Smooth muscle cell (in vitro differentiated cells): ENCODE measurements at regions not wholly inside any gene's neighbourhood (a gene's known extent, or its start where the extent isn't known, plus 50 kb on each side); places are given as distances from the start of the nearest gene placed in this dataset.
"Not testable (repeated sequence)": the region's sequence is repeated elsewhere in the genome, so short reads cannot be mapped to it uniquely, and the experiment has no call there.

Source experiments
- DNase-seq: peaks from one replicate; lab custom pipeline; 2025; ENCODE audit not compliant: unreplicated experiment; lab: John Stamatoyannopoulos, UW
- H2AFZ ChIP-seq: fragments of 200-600 bp; sonication (generic); 2 replicates; pipeline ENCODE4 v1.6.0; 2016; ENCODE audit warnings: antibody characterized with exemption, low read depth, mild to moderate bottlenecking
- H3F3A ChIP-seq: fragments of 200-600 bp; sonication (generic); 2 replicates; pipeline ENCODE4 v1.6.0; 2017; ENCODE audit warnings: antibody characterized with exemption, low read depth
- H3K27ac ChIP-seq: fragments of 200-600 bp; sonication (generic); 2 replicates; pipeline ENCODE4 v1.5.1; 2016; ENCODE audit warnings: low read depth, mild to moderate bottlenecking
- H3K27me3 ChIP-seq: fragments of 200-600 bp; sonication (generic); 2 replicates; pipeline ENCODE4 v1.6.1; 2016; ENCODE audit warnings: low read depth, mild to moderate bottlenecking
- H3K36me3 ChIP-seq: fragments of 200-600 bp; sonication (generic); 2 replicates; pipeline ENCODE4 v1.5.1; 2016; ENCODE audit warnings: low read depth
- H3K4me1 ChIP-seq: fragments of 200-600 bp; sonication (generic); 2 replicates; pipeline ENCODE4 v1.5.1; 2016; ENCODE audit warnings: low read depth
- H3K4me2 ChIP-seq: fragments of 200-600 bp; sonication (generic); 2 replicates; pipeline ENCODE4 v1.6.0; 2016; ENCODE audit warnings: mild to moderate bottlenecking
- H3K4me3 ChIP-seq: fragments of 200-600 bp; sonication (generic); 2 replicates; pipeline ENCODE4 v1.5.1; 2016; ENCODE audit warnings: mild to moderate bottlenecking
- H3K79me2 ChIP-seq: fragments of 200-600 bp; sonication (generic); 2 replicates; pipeline ENCODE4 v1.6.0; 2016; ENCODE audit warnings: low read depth, mild to moderate bottlenecking
- H3K9ac ChIP-seq: fragments of 200-600 bp; sonication (generic); 2 replicates; pipeline ENCODE4 v1.6.0; 2016; ENCODE audit warnings: low read depth
- H3K9me3 ChIP-seq: fragments of 200-600 bp; sonication (generic); replicated peaks from 2 replicates; pipeline ENCODE4 v1.5.1; 2016; ENCODE audit warnings: low read depth
- H4K20me1 ChIP-seq: fragments of 200-600 bp; sonication (generic); 2 replicates; pipeline ENCODE4 v1.6.0; 2016; ENCODE audit warnings: low read depth
- CTCF ChIP-seq: fragments of 200-600 bp; sonication (generic); IDR thresholded peaks from 2 replicates; pipeline ENCODE4 v1.5.1; 2017; ENCODE audit warnings: borderline replicate concordance, mild to moderate bottlenecking, antibody characterized with exemption; ENCODE audit not compliant: insufficient read depth, poor library complexity, severe bottlenecking
- WGBS: methylation state at CpG from one replicate; pipeline ENCODE4 v1.1.7; 2016; ENCODE audit warnings: low lambda C conversion rate; 5-methylcytosine and 5-hydroxymethylcytosine counted together

DNA sequence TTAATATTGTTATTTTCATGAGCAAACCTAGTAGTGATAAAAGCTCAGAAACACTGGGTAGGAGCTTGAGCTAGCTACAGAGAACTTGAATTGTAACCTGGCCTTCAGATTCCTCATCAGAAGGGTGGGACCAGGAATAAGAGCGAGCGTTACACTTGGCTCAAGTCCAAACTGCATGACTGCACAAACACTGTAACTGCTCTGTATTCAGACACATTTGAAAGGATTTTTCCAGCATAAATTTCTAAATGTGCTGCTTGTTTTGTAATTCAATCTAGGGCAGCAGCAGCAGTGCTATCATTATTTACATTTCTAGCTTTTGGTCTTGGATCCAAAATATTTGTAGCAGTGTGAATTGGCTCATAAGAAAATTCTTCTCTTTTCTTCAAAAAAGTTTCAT is 133.0 kb upstream of the TMLHE start:
- TF ChIP-seq CTCF, result no peak
- WGBS, result 69% methylated on average over 2 of the region's 2 CpGs
- Histone ChIP-seq H3K4me2 (no peak overlapping the region), H3F3A (no peaks in the 10 kb centered on the region), H3K9me3 (peaks cover 4% of the 10 kb centered on the region), H3K36me3 (no peaks in the 10 kb centered on the region), H3K4me1 (no peaks in the 10 kb centered on the region), H4K20me1 (no peaks in the 10 kb centered on the region), H3K27me3 (no peaks in the 10 kb centered on the region), H3K9ac (no peak overlapping the region), H3K27ac (no peak overlapping the region), H3K79me2 (no peaks in the 10 kb centered on the region), H2AFZ (no peak overlapping the region), H3K4me3 (no peak overlapping the region)
- DNase-seq, result no peak

GRCh38 chrX:155744534-155744933 is 131.8 kb upstream of the TMLHE start:
- H3K4me3 ChIP-seq, result peak overlapping the region; percentile 38
- H3K4me1 ChIP-seq, result no peaks in the 10 kb centered on the region
- H3K36me3 ChIP-seq, result no peaks in the 10 kb centered on the region
- H3K9ac ChIP-seq, result no peak overlapping the region
- no peak for TF ChIP-seq CTCF
- peak overlapping the region; percentile 72 for H3K4me2 ChIP-seq
- H3K27ac ChIP-seq, result no peak overlapping the region
- H4K20me1 ChIP-seq, result no peaks in the 10 kb centered on the region
- H3K9me3 ChIP-seq, result peaks cover under 1% of the 10 kb centered on the region
- no peak for DNase-seq
- H2AFZ ChIP-seq, result peak overlapping the region; percentile 58
- H3F3A ChIP-seq, result no peaks in the 10 kb centered on the region
- no peaks in the 10 kb centered on the region for H3K79me2 ChIP-seq
- WGBS, result 48% methylated on average over 2 of the region's 2 CpGs
- H3K27me3 ChIP-seq, result no peaks in the 10 kb centered on the region

DNA sequence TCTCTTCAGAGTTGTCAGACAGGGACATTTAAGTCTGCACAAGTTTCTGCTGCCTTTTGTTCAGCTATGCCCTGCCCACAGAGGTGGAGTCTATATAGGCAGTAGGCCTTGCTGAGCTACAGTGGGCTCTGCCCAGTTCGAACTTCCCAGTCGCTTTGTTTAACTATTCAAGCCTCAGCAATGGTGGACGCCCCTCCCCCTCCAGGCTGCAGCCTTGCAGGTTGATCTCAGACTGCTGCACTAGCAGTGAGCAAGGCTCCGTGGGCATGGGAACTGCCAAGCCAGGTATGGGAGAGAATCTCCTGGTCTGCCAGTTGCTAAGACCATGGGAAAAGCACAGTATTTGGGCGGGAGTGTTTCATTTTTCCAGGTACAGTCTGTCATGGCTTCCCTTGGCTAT is 115.6 kb upstream of the TMLHE start:
- H3K9ac ChIP-seq, H3F3A ChIP-seq, H2AFZ ChIP-seq, H3K9me3 ChIP-seq, H3K36me3 ChIP-seq, H4K20me1 ChIP-seq, H3K4me1 ChIP-seq, H3K4me2 ChIP-seq, DNase-seq, H3K4me3 ChIP-seq, H3K27me3 ChIP-seq, H3K27ac ChIP-seq, H3K79me2 ChIP-seq: not testable (repeated sequence)
- WGBS, result 67% methylated on average over 5 of the region's 5 CpGs

- Histone ChIP-seq H3K79me2 (no peaks in the 10 kb centered on the region), H3F3A (no peaks in the 10 kb centered on the region), H3K4me1 (no peaks in the 10 kb centered on the region), H3K27ac (no peak overlapping the region), H3K9me3 (no peaks in the 10 kb centered on the region), H3K4me3 (no peak overlapping the region), H3K27me3 (no peaks in the 10 kb centered on the region), H3K4me2 (no peak overlapping the region), H3K9ac (no peak overlapping the region), H3K36me3 (no peaks in the 10 kb centered on the region), H4K20me1 (no peaks in the 10 kb centered on the region), H2AFZ (no peak overlapping the region)
- no peak for TF ChIP-seq CTCF
- 50% methylated on average over 4 of the region's 4 CpGs for WGBS
- DNase-seq, result no peak
Measured at GRCh38 chrX:155718972-155719586, 106.3 kb upstream of the TMLHE start.
